ENCODE measurements at regions not wholly inside any gene's neighbourhood (a gene's known extent, or its start where the extent isn't known, plus 50 kb on each side); places are given as distances from the start of the nearest gene placed in this dataset.

DNA sequence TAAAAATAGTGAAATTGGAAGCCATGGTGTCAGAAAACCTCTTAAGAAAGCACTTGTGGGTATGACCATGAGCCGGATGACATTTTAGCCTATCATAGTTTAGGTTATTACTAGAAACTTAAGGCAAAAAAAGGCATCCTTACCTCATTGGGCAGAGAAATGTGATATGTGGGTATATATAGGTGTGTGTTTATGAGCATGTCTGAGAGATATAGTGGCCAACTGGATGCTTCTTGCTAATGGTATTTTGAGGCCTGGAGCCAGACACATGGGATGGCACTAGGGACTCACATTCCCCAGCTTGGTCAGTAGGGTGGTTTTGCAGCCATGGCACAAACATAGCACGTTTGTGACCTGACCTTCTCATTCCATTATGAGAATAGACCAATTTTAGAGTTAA, 295.6 kb upstream of the MEF2C start:
- H4K20me1 ChIP-seq (replicated peaks; ENCODE audit: control insufficient read depth, extremely low read depth, insufficient read depth, low read length): no peaks in the 10 kb centered on the region
- no peak overlapping the region for H3K4me3 ChIP-seq (replicated peaks in 1 of 3; ENCODE audit: insufficient read depth in 1 of 3, low read depth in 1 of 3, low read length in 3 of 3)
- H3K4me2 ChIP-seq (ENCODE audit: insufficient read depth, low read length): no peak overlapping the region
- no peaks in the 10 kb centered on the region for H3K9me1 ChIP-seq (replicated peaks; ENCODE audit: control insufficient read depth, extremely low read depth, insufficient read depth, low read length)
- CTCF ChIA-PET: interaction anchor here (1.3 kb wide), 1 partner anchor 451 kb away, joined by 4 read pairs; no protein-coding TSS in a partner anchor
- H3K27ac ChIP-seq (ENCODE audit: insufficient read depth, low read depth, low read length): no peak overlapping the region
- dilution Hi-C loops (cut with MboI; ENCODE audit: extremely low pct_ligation_motif_present, low sequenced_read_pairs) (no loop called here), intact Hi-C loops (cut with micrococcal nuclease) (no loop called here)
- no peaks in the 10 kb centered on the region for H3K9me3 ChIP-seq (replicated peaks; ENCODE audit: control insufficient read depth, insufficient read depth, low read length)
- TF ChIP-seq POLR2AphosphoS5 (IDR thresholded peaks at IDR 0.05; ENCODE audit: insufficient read depth, low read depth, low read length) (no peak), MYC (IDR thresholded peaks at IDR 0.05; ENCODE audit: low read depth, low read length) (no peak), EZH2 (IDR thresholded peaks at IDR 0.05; ENCODE audit: borderline replicate concordance, low read depth, low read length, severe bottlenecking) (no peak), FOS (IDR thresholded peaks at IDR 0.05; ENCODE audit: borderline replicate concordance, insufficient read depth, low read length) (no peak), POLR2A (IDR thresholded peaks at IDR 0.05; ENCODE audit: low read depth, low read length) (no peak), JUN (IDR thresholded peaks at IDR 0.05; ENCODE audit: borderline replicate concordance, insufficient read depth, insufficient read length, low read depth) (no peak), GATA2 (IDR thresholded peaks at IDR 0.05; ENCODE audit: insufficient read depth, insufficient read length, low read depth, low read length) (no peak)
- TF ChIP-seq, protein P1, sequence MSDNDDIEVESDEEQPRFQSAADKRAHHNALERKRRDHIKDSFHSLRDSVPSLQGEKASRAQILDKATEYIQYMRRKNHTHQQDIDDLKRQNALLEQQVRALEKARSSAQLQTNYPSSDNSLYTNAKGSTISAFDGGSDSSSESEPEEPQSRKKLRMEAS (IDR thresholded peaks at IDR 0.05; ENCODE audit: insufficient read depth, insufficient read length): no peak
- TF ChIP-seq, protein P2, sequence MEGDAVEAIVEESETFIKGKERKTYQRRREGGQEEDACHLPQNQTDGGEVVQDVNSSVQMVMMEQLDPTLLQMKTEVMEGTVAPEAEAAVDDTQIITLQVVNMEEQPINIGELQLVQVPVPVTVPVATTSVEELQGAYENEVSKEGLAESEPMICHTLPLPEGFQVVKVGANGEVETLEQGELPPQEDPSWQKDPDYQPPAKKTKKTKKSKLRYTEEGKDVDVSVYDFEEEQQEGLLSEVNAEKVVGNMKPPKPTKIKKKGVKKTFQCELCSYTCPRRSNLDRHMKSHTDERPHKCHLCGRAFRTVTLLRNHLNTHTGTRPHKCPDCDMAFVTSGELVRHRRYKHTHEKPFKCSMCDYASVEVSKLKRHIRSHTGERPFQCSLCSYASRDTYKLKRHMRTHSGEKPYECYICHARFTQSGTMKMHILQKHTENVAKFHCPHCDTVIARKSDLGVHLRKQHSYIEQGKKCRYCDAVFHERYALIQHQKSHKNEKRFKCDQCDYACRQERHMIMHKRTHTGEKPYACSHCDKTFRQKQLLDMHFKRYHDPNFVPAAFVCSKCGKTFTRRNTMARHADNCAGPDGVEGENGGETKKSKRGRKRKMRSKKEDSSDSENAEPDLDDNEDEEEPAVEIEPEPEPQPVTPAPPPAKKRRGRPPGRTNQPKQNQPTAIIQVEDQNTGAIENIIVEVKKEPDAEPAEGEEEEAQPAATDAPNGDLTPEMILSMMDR (IDR thresholded peaks at IDR 0.05; ENCODE audit: extremely low read depth in 1 of 2, insufficient read depth in 1 of 2, low read depth in 1 of 2, low read length in 2 of 2): no peak
- POLR2A ChIA-PET: no interaction called here
- no peaks in the 10 kb centered on the region for H3K27me3 ChIP-seq (ENCODE audit: control insufficient read depth in 2 of 2, insufficient read depth in 2 of 2, low read length in 2 of 2)
- no peak overlapping the region for H2AFZ ChIP-seq (ENCODE audit: low read depth, low read length)
- no peak for FAIRE-seq
- H3K79me2 ChIP-seq (ENCODE audit: control insufficient read depth, insufficient read depth, low read length): no peaks in the 10 kb centered on the region
- H3K9ac ChIP-seq (replicated peaks; ENCODE audit: extremely low read depth, insufficient read depth, low read length): no peak overlapping the region
- no peaks in the 10 kb centered on the region for H3K36me3 ChIP-seq (ENCODE audit: control insufficient read depth in 2 of 2, extremely low read depth in 1 of 2, insufficient read depth in 2 of 2, low read length in 2 of 2)
- H3K4me1 ChIP-seq (ENCODE audit: control insufficient read depth, extremely low read depth, insufficient read depth, low read length): no peaks in the 10 kb centered on the region
- DNase-seq (ENCODE audit: low read depth, low spot score): no peak
- BruUV-seq (replicated peaks): no TSS peak

Measured in endothelial cell of umbilical vein (primary cell).